Heart left ventricle (tissue), 13 donors: ENCODE measurements at regions not wholly inside any gene's neighbourhood (a gene's known extent, or its start where the extent isn't known, plus 50 kb on each side); places are given as distances from the start of the nearest gene placed in this dataset.

Experiments used
- CTCF ChIP-seq, 12 donors: fragments of 200-600 bp; sonication (generic) in 4 of 12; IDR thresholded peaks; one replicate each; pipeline versions ENCODE4 v1.5.0 to v1.8.0; 2018 to 2022; ENCODE audit warnings: antibody characterized with exemption in 12 of 12, mild to moderate bottlenecking in 5 of 12
- POLR2A ChIP-seq, 2 donors: fragments of 450-650 bp; IDR thresholded peaks; one replicate each; pipeline ENCODE4 v1.6.1; 2017; ENCODE audit warnings: antibody characterized with exemption in 2 of 2, mild to moderate bottlenecking in 2 of 2, moderate library complexity in 2 of 2
- donor health status: ischemic (EF 13 %, LVEDD 7.1; RV severe dilation, severe dysfunction).
- donor health status: DM: no; HTN: yes; CAD: no.
- donor health status: DM: no; HTN: no; CAD: no.
- donor health status: ischemic (EF 25% LVEDD 6.9; RV normal size, moderate dysfunction).
- donor health status: ischemic (EF 25% LVEDD 5.7; RV mildly dilated, moderate dysfunction).
- donor health status: ischemic (EF 35%, LVEDD 5.7; RV mildly dilated, moderate dysfunction).
- donor health status: nonischemic (EF 11% LVEDD 7.7; RV severe dilation, severe dysfunction).
- donor health status: DM: yes; HTN: yes; CAD: no.
- donor health status: PGD.
- donor health status: ischemic (EF 29% LVEDD 5.4; RV normal size, mild dysfunction).
- donor health status: nonischemic (EF 23%, LVEDD 6.1; RV moderate dilation, normal function).

- TF ChIP-seq POLR2A (IDR thresholded peaks at IDR 0.05) = no peak
- no peak for TF ChIP-seq CTCF (IDR thresholded peaks at IDR 0.05)
Measured at GRCh38 chr5:52015760-52016159, 632.5 kb downstream of the ISL1 start.
